Skeletal muscle tissue (tissue), 3 donors: ENCODE measurements at regions not wholly inside any gene's neighbourhood (a gene's known extent, or its start where the extent isn't known, plus 50 kb on each side); places are given as distances from the start of the nearest gene placed in this dataset.

Experiments used
- H3K27ac ChIP-seq: one replicate; pipeline ENCODE4 v1.7.0; 2013; ENCODE audit warnings: mild to moderate bottlenecking, low read depth, low read length, inconsistent platforms
- H3K27me3 ChIP-seq, 3 donors: one replicate each; pipeline ENCODE4 v1.7.0; 2013; ENCODE audit warnings: low read length in 3 of 3; ENCODE audit not compliant: control insufficient read depth in 3 of 3, insufficient read depth in 3 of 3
- H3K36me3 ChIP-seq, 3 donors: one replicate each; pipeline ENCODE4 v1.7.0; 2013; ENCODE audit warnings: low read length in 3 of 3; ENCODE audit not compliant: control insufficient read depth in 3 of 3, insufficient read depth in 3 of 3
- H3K4me1 ChIP-seq, 3 donors: one replicate each; pipeline ENCODE4 v1.7.0; 2013; ENCODE audit warnings: low read length in 3 of 3, mild to moderate bottlenecking in 3 of 3; ENCODE audit not compliant: control insufficient read depth in 3 of 3, insufficient read depth in 3 of 3
- H3K4me3 ChIP-seq, 3 donors: one replicate each; pipeline ENCODE4 v1.7.0; 2013; ENCODE audit warnings: low read length in 3 of 3
- H3K9ac ChIP-seq, 3 donors: one replicate each; pipeline ENCODE4 v1.7.0; 2013; ENCODE audit warnings: low read length in 3 of 3, mild to moderate bottlenecking in 3 of 3, moderate library complexity in 2 of 3, low read depth in 1 of 3
- H3K9me3 ChIP-seq, 3 donors: one replicate each; pipeline ENCODE4 v1.7.0; 2013; ENCODE audit warnings: low read length in 3 of 3; ENCODE audit not compliant: control insufficient read depth in 3 of 3
- donor health status: Osteomylitis.

DNA sequence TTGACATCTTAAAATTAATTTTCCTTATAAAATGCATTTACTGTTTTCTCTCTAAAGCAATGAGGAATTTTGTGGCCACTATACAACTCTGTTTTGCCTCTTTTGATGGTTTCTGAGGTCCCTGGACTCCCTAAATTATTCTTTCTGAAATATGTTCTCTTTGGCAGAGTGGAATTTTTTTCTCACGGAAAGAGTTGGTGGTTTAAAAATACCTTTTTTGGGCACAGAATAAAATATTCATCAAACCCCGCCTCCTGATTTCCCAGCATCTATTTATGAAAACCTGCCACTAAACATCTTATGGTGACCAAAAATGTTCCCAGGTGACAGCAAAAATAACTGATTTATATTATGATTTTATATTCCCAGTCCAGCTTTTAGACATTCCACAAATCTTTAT is 165.3 kb upstream of the SYT6 start:
- Histone ChIP-seq H3K9ac (no peak overlapping the region), H3K27ac (no peak overlapping the region), H3K4me3 (no peak overlapping the region)

DNA sequence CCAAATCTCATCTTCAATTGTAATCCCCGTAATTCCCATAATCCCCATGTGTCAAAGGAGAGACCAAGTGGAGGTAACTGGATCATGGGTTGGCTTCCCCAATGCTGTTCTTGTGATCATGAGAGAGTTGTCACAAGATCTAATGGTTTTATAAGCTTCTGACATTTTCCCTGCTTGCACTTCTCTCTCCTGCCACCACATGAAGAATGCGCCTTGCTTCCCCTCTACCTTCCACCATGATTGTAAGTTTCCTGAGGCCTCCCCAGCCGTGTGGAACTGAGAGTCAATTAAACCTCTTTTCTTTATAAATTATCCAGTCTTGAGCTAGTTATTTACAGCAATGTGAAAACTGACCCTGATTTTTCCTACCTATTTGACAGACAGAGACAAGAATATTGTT is 162.5 kb upstream of the SYT6 start:
- H3K9ac ChIP-seq: no peak overlapping the region
- peaks cover 0 to 5% (median 0%) of the 10 kb centered on the region in 3 donors for H3K9me3 ChIP-seq
- no peak overlapping the region for H3K4me3 ChIP-seq
- no peaks in the 10 kb centered on the region for H3K27me3 ChIP-seq
- no peaks in the 10 kb centered on the region for H3K4me1 ChIP-seq
- no peaks in the 10 kb centered on the region for H3K36me3 ChIP-seq
- no peak overlapping the region for H3K27ac ChIP-seq

More for the DNA sequence above, 165.3 kb upstream of the SYT6 start:
- Histone ChIP-seq H3K36me3 (no peaks in the 10 kb centered on the region), H3K27me3 (no peaks in the 10 kb centered on the region), H3K4me1 (no peaks in the 10 kb centered on the region), H3K9me3 (no peaks in the 10 kb centered on the region)

- peaks cover 0 to 5% (median 0%) of the 10 kb centered on the region in 3 donors for H3K9me3 ChIP-seq
- H3K9ac ChIP-seq: no peak overlapping the region
- H3K36me3 ChIP-seq: no peaks in the 10 kb centered on the region
- no peak overlapping the region for H3K4me3 ChIP-seq
- no peaks in the 10 kb centered on the region for H3K4me1 ChIP-seq
- no peaks in the 10 kb centered on the region for H3K27me3 ChIP-seq
- H3K27ac ChIP-seq: no peak overlapping the region
Observed at GRCh38 chr1:114315631-114316030, 162.0 kb upstream of the SYT6 start.

DNA sequence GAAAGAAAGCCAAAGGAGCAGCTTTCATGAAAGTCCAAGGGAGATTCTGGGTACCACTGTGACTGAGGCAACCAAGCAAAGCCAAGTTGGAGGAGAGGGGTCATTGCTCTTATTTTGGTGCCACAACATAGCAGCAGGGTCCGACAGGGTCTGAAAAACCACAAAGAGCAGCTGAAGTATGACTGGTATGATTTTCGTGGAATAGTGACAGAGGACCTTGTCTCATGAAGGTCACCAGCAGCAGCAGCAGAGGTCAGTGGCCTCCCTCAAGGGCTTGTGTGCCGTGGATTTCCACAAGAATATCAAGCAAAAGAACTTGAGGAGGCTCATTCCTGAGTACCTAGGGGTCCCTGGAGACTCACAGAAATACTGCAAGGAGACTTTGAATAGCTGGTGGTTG is 160.9 kb upstream of the SYT6 start:
- H3K9ac ChIP-seq: no peak overlapping the region
- H3K4me1 ChIP-seq: no peaks in the 10 kb centered on the region
- H3K27me3 ChIP-seq: no peaks in the 10 kb centered on the region
- no peak overlapping the region for H3K27ac ChIP-seq
- no peaks in the 10 kb centered on the region for H3K36me3 ChIP-seq
- peaks cover 0 to 5% (median 0%) of the 10 kb centered on the region in 3 donors for H3K9me3 ChIP-seq
- no peak overlapping the region for H3K4me3 ChIP-seq

DNA sequence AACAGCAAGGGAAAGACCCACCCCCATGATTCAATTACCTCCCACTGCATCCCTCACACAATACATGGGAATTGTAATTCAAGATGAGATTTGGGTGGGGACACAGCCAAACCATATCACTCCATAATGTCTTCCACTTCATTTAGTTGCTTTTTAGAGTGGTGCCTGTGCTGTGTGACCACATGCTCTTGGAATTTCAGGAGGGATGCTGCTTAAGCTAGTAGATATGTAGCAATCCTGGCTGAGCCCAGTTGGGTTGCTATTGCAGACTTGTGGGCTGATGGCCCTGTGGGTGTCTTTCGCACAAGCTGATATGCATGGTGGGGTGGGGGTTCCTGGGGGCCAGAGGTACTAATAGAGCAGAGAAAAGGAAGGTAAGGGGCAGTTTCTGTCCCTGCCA is 160.4 kb upstream of the SYT6 start:
- Histone ChIP-seq H3K36me3 (no peaks in the 10 kb centered on the region), H3K4me1 (no peaks in the 10 kb centered on the region), H3K4me3 (no peak overlapping the region)

DNA sequence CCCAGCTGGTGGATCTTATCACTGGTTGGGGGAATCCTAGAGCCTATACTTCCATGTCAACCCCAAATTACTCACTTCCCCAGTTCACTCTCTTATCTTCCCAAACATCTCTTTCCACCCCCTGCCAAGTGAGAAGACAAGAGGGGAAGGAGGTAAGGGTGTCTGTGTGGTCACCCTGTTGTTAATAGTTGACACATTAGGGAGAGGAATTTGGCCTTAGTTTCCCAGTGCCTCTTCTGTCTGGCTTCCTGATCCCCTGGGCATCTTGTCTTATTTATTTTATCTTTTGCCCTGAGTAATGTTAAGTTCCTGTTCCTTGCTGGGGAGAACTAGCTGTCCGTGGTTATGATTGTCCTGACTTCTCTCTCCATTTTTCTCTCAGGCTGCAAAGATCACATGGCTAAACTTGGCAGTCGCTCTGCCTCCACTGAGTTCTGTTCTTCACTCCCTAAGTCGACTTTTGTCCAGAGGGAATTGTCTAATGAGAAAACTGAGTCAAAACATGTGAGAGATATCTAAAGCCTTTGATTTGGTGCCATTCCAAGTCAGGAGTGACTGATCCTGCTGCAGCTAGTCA is 157.1 kb upstream of the SYT6 start:
- Histone ChIP-seq H3K9me3 (peaks cover 0 to 5% (median 0%) of the 10 kb centered on the region in 3 donors), H3K4me1 (no peaks in the 10 kb centered on the region), H3K27ac (no peak overlapping the region), H3K27me3 (no peaks in the 10 kb centered on the region), H3K36me3 (no peaks in the 10 kb centered on the region), H3K4me3 (no peak overlapping the region), H3K9ac (no peak overlapping the region)

More for the DNA sequence above, 160.4 kb upstream of the SYT6 start:
- no peaks in the 10 kb centered on the region for H3K27me3 ChIP-seq
- H3K9me3 ChIP-seq: peaks cover 0 to 5% (median 0%) of the 10 kb centered on the region in 3 donors
- no peak overlapping the region for H3K9ac ChIP-seq
- no peak overlapping the region for H3K27ac ChIP-seq

DNA sequence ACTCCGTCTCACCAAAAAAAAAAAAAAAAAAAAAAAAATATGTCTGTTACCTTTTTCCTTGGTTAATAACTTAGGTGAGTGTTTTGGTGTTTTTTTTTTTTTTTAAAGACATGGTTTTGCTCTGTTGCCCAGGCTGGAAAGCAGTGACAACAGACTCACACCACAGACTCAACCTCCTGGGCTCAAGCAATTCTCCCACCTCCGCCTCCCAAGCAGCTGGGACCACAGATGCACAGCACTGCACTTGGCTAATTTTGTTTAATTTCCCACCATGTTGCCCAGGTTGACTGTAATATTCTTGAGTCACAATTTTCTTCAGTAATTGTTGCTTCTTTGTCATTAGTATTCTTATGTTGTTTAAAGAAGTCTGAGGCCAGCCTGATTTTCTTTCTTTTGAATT is 149.2 kb upstream of the SYT6 start:
- Histone ChIP-seq H3K9ac (no peak overlapping the region), H3K27me3 (no peaks in the 10 kb centered on the region), H3K9me3 (no peaks in the 10 kb centered on the region), H3K4me3 (no peak overlapping the region), H3K36me3 (no peaks in the 10 kb centered on the region), H3K4me1 (no peaks in the 10 kb centered on the region), H3K27ac (no peak overlapping the region)

GRCh38 chr1:114299331-114299975 is 145.8 kb upstream of the SYT6 start:
- H3K27ac ChIP-seq: no peak overlapping the region
- H3K4me1 ChIP-seq: no peaks in the 10 kb centered on the region
- no peak overlapping the region for H3K9ac ChIP-seq

GRCh38 chr1:114298008-114298407 is 144.3 kb upstream of the SYT6 start:
- peaks cover 0 to 4% (median 0%) of the 10 kb centered on the region in 3 donors for H3K27me3 ChIP-seq
- no peak overlapping the region for H3K4me3 ChIP-seq
- no peak overlapping the region for H3K9ac ChIP-seq
- H3K4me1 ChIP-seq: no peaks in the 10 kb centered on the region
- no peak overlapping the region for H3K27ac ChIP-seq
- no peaks in the 10 kb centered on the region for H3K9me3 ChIP-seq
- H3K36me3 ChIP-seq: no peaks in the 10 kb centered on the region

More at GRCh38 chr1:114299331-114299975, 145.8 kb upstream of the SYT6 start:
- Histone ChIP-seq H3K4me3 (no peak overlapping the region), H3K36me3 (no peaks in the 10 kb centered on the region), H3K9me3 (no peaks in the 10 kb centered on the region), H3K27me3 (no peaks in the 10 kb centered on the region)

DNA sequence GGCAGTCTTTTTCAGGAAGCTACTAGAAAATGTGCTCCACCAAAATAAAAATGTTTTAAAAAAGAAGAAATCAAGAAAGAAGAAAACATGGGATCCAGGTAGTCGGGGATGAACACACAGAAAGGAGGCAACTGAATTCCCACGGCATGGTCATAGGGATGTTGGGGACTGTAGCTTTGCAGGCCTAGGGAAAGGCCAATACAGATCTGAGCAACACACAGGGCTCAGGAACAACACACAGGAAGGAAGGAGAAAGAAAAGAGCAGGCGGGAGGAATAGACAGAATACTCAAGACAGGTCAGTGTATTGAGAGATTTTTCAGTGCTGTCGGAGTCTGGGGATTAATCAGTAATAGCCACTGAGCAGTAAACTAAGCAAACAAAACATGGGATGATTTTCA is 142.7 kb upstream of the SYT6 start:
- H3K9ac ChIP-seq: no peak overlapping the region
- no peaks in the 10 kb centered on the region for H3K4me1 ChIP-seq
- peaks cover 0 to 4% (median 0%) of the 10 kb centered on the region in 3 donors for H3K27me3 ChIP-seq
- H3K27ac ChIP-seq: no peak overlapping the region
- no peaks in the 10 kb centered on the region for H3K9me3 ChIP-seq
- no peak overlapping the region for H3K4me3 ChIP-seq
- no peaks in the 10 kb centered on the region for H3K36me3 ChIP-seq
